DLD1 (cell line): ENCODE measurements at regions not wholly inside any gene's neighbourhood (a gene's known extent, or its start where the extent isn't known, plus 50 kb on each side); places are given as distances from the start of the nearest gene placed in this dataset.

Experiments
- in situ Hi-C: cut with HindIII; loops from 2 replicates; pipeline ENCODE4 v1.10.0; 2017; ENCODE audit warnings: low sequenced_read_pairs

DNA sequence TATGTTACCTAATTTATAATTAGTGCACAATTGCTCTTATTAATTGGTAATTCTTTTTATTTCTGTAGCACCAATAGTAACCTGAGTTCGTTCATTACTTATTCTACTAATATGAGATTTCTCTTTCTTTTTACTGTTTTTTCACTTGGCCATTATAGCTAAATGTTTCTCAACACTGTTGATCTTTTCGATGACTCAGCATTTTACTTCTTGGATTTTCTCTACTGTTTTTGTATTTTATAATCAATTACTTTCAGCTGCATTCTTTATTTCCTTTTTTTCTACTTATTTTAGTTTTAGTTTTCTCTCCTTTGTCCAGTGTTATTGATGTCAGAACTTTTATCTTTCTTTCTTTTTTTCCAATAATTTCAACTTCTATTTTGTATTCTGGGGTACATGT lies 589.4 kb upstream of the SOX11 start:
- in situ Hi-C loops = no loop called here

DNA sequence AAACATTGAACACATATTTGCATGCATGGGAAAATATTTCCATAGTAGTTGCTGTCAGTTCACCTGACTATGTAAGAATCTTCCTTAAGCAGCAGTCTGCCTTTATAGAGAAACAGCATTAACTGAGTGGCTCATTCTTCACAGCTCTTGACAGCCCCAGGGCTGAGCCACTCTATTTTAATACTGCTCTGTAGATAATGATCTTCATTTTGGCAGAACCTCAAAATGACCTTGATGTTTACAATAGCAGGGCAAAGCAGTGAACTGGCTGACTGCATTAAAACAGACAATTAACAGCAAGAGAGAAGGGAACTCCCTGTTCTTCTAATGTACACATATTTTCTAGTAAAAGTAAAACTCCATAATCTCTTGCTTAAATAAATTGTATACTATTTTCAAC lies 580.6 kb upstream of the SOX11 start:
- in situ Hi-C loops = loop anchor here (5.0 kb wide), 1 partner anchor 39 kb away; no protein-coding TSS in a partner anchor

DNA sequence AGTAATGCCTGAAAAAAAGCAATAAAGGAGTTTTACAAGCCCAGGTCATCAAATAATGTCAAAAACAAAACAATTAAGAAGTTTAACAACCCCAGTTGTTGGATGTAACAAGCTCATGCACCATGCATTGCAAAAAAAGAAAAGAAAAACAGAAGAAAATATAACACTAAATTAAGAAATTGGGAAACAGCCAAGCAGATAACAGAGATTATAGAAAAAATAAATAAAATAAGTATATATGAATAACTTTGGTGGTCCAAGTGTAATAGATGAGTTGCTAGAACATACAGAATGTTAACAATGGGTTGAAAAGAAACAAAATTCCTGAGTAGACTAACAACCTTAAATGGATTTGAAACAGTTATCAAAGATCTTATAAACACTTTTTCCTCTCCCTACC lies 573.1 kb upstream of the SOX11 start:
- in situ Hi-C loops = no loop called here

DNA sequence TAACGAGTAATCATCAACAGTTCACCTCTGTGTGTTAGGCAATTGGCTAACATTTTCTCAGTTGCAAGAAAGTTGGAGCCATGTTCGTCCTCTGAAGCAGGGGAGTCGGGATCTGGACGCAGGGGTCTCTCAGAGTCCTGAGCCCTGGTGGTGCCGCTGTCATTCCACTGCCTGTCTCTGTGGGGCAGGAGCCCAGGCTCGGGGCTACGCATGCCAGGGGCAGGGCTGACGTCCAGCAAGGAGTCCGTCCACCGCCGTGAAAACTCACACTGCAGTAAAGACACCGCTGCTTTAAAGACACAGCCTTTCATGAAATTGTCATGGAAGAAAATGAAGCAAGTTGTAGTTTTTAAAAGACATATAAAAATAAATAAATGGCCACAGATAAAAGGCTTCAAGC lies 571.1 kb upstream of the SOX11 start:
- in situ Hi-C loops = no loop called here

DNA sequence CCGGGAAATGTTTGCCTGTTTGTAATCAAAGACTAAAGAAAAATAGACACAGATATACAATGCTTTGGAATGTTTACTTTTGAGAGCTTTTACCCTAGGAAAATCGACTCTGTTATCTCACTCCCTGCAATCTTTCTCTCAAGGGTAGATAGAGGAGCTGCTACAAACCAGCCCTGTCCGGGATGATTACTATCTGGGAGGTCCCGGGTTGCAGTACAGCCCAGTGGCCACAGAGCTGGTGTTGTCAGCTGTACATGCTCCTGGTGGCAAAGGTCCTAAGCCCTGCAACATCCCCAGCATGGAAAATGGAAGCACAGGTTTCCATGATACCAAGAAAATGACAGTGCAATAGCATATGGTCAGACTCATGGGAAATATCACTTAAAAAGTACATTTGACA lies 570.5 kb upstream of the SOX11 start:
- in situ Hi-C loops = no loop called here

DNA sequence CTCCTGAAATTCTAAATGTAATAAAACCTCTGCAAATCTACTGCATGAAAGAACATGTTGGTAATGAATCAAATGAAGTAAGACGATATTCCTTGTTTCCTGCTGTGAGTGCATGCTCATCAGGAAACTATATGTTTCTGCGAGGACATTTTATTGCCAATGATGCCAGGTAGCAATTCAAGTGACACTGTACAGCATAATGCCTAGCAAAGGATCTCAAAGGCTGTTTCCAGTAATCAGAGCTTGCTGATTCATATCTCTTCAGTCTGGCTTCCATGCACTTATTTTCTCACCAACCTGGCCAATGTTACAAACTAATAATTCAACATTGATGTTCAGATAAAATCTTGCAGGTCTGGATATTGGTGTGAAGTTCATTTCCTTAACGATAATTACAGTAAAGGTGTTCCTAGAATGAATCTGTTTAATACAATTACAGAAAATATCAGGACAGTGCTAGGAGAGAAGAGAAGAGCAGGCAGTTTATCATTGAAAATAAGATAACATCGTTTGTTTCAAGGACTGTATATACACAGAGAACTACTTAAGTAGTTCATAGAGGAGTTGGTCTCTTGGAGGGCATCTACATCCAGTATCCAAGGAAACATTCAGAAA lies 568.5 kb upstream of the SOX11 start:
- in situ Hi-C loops = no loop called here

DNA sequence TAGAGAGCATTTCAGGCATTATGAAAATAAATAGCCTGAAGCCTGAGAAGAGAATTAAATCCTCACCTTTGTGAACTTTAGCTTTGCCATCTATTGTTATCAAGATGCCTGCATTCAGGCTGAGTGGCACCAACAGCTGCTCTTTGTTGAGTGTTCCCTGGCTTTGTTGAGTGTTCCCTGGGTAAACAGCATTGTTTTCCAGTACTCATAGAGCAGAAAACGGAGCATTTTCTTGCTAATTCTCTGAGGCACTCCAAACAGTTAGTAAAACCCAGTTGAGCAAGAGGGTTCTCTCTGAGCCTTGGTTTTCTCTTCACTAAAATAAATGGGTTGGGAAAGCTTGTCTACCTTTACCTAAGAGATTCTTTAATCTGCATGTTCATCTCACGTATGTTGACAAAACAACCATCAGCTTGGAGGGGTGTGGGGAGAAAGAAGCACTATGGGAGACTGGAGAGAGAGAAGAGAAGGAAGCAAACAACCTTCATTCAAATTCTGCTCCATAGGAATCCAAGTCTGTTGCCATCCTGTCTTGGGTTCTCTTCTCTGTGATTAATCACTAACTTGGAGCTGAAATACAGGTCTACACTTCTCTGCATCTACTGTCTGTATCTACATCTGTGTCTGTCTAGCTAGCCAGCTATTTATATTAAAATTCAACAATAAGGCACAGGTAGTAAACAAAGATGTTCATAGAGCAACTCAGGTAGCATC lies 567.0 kb upstream of the SOX11 start:
- in situ Hi-C loops = no loop called here

DNA sequence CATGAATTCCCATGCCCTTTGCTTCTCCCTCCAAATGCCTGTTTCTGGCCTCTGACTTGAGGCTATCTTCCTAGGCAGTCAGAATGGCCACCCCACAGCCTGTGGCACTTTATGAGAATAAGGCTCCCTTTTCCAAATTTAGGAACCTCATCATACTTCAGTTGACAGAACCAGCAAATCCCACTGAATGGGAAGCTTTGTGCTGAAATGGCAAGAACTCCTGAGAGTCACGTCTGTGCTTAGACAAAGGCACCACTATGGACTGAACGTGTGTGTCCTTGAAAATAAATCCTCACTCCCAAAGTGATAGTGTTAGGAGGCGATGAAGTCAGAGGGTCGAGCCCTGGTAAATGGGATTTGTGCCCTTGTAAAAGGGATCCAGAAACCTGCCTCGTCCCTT lies 559.9 kb upstream of the SOX11 start:
- in situ Hi-C loops = no loop called here

DNA sequence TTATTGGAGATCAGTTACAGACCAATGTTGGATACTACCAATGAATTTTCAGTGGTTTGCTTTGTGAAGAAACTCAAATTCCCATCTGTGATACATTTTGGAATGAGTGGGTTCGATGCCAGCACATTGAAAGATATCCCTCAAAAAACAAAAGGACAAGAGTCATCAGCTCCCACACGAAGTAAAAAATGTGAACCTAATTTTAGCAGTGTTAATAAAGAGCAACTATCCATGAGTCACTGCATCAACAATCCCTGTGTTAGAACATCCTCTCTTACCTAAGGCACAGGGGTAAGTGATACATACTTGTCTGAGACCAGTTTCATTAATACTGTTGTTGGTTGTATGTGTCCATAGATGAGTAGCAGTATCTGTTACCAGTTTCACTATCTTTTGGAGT lies 551.8 kb upstream of the SOX11 start:
- in situ Hi-C loops = no loop called here

DNA sequence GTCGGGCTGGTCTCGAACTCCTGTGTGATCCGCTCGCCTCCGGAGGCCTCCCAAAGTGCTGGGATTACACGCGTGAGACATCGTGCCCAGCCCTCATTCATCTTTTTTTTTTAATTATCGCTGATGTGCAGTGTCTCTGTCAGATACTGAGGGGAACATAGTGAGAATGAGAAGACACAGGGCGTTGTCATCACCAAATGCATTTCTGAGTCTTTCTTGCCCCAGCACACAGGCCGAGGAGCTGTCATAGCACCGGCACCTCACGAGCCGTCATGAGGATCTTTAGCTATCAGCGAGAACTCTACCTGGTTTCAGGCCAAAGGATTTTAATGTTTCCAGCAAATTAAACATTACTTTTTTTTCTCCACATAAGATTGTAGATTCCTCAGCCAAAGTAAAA lies 548.0 kb upstream of the SOX11 start:
- in situ Hi-C loops = no loop called here

DNA sequence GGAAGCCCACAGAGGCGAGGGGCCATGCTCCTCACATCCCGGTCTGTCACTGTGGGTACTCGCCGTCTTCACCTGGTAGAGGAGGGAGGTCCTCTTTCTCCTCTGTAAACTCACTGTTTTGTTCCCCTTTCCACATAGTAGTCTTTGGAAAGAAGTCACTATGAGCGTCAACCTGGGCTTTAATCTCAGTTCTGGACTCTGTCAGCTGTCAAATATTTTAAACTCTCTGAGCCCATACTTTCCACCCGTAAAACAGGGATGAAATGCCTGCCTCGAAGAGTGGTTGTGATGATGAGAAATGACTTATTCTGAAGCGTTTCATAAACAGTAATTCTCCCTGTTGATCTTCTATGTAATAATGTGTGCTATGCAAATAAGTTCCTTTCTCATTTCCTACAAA lies 547.1 kb upstream of the SOX11 start:
- in situ Hi-C loops = no loop called here

DNA sequence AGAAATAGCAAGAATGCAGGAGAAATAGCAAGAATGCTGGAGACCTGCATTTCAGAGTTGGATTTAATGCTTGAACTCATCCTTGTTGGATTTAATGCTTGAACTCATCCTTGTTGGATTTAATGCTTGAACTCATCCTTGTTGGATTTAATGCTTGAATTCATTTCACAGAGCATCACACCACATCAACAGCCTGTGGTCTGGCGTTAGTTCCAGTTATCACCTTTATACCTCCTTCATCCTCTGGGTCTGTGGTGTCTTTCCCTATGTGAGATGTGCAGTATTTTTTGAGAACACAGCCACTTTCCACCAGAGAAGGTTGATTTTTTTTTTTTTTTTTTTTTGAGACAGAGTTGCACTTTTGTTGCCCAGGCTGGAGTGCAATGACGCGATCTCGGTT lies 546.4 kb upstream of the SOX11 start:
- in situ Hi-C loops = no loop called here

DNA sequence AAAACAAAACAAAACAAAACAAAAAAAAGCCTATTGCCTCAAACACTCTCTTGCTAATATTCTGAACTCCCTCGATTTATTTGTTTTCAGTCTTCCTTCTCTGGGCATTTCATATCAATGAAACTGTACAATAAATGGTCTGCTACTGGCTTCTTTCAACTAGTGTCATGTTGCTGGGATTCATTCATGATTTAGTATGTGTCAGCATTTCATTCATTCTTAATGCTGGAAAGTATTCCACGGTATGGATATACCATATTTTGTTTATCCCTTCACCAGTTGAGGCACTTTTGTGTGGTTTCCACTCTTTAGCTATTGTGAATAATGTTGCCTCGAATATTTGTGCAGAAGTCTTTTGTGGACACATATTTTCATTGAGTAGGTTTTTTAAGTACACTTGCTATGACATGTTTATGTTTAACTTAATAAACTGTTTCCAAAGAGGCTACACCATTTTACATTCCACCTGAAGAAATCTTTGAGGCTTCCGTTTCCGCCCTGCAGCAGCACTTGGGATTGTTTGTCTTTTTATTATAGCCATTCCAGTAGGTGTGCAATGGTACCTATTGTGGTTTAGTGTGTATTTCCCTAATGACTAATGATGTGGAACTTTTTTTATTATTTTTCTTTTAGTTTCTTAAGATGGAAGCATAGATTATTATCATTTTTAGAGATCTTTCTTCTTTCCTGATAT lies 543.6 kb upstream of the SOX11 start:
- in situ Hi-C loops = no loop called here

DNA sequence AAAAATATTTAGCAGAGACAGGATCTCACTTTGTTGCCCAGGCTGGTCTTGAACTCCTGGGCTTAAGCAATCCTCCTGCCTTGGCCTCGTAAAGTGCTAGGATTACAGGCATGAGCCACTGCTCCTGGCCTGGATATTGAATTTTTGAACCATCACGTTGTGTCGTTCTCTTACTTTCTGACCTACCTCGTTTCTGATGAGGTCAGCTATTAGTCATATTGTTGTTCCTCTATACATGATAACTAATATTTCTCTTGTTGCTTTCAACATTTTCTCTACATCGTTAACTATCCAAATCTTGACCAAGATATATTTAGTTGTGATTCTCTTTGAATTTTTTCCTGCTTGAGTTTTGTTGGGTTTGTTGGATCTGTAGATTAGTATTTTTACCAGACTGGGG lies 541.3 kb upstream of the SOX11 start:
- in situ Hi-C loops = no loop called here

DNA sequence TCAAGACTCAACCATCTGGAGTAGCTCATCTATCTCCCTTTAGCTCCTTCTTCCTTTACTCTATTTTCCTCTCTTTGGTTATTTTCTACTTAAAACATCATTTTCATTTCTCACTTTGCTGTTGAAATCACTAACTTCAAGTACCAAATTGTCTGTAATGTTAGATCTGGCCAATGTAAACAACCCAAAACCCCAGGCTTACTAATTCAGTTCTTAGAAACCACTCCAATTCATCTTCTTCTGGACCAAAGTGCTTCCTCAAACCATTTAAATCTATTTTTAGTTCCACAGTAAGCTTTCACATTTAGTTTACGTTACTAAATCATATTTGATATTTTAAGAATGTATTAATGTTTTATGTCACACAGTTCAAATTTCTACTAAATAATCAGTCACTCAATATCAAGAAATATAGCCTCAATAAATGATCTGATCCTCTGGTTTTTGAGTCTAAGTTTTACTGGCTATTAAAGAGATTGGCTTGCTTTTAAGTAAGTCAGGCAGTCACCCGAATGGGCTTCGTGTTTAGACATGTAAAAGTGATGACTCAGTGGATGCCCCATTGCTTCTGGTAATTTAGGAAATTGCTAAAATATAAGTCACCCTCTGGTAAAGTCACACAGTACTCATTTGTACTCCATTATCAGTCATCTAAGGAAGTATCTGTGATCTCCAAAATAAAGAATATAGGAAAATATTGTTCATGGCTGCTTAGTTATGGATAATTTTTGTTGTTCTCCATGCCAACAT lies 527.2 kb upstream of the SOX11 start:
- in situ Hi-C loops = no loop called here

DNA sequence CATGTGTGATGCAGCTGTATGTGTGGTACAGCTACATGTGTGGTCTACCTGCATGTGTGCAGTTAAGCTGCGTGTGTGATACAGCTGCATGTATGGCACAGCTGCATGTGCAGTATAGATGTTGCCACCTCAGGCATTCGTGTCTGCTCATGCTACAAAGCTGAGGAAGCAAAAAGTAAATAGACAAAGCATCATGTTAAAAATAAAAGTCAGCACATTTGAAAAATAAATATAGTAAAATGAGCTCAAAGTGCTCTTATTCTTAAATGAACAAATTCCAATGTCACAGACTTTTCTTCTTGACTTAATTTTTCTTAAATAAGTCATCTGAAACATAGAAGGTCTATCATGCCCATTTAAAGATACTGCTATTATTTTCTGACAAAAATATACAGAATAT lies 519.3 kb upstream of the SOX11 start:
- in situ Hi-C loops = no loop called here

DNA sequence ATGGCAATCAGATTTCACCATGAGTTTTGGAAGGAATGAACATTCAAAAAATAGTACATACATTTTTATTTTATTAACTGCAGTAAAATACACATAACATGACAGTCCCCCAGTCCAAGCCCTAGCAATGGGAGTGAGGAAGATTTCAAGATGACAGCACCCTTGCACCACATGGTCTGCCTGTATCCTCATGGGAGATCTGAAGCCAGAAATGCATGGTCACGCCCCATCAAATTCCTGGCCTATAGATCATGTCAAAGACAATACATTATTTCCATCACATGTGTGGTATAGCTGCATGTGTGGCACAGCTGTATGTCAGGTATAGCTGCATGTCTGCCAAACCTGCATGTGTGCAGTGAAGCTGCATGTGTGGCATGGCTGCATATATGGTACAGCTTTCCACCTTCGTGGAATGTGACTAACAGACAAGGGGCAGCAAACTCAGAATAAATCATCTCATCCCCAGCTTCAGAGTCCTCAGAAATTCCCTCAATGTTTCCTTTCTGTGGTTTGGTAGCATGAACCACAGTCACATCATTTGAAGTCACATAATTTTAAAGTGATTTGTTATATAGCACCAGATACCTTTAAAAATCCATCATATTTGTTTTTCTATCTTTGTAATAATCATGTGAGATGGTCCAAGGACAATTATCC lies 518.2 kb upstream of the SOX11 start:
- in situ Hi-C loops = no loop called here

DNA sequence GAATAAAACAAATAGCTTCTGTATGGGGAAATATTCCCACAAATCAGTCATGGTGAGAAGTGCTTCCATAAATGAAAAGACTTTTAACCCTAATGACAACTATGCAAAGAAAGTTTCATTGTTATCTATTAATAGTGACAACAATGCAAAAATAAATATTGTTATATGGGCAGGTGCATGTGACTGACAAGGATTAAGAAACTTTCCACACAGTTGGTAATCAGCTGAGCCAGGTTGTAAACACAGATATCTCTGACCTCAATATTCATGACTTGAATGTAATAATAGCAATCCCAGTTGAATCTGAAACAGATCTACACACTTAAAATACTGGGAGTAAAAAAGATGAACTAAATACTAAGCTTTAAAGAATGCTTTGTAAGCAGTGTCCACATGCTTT lies 517.0 kb upstream of the SOX11 start:
- in situ Hi-C loops = no loop called here

DNA sequence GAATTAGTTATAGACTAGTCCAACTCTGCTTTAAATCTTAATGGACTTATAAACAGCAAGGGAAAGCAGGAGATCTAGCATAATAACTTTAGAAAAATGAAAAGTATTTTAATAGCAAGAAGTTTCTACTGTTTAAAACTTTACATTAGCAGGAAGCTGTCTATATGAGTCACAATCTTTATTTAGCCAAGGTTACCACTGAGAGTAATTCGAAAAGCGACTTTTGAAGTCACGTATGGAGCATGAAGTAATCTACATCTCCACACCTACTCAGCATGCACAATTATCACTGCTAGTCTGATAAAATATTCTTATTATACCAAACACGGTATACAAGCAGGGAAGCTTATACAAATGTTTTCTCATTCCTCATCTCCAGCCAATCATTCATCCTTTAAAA lies 515.4 kb upstream of the SOX11 start:
- in situ Hi-C loops = no loop called here

DNA sequence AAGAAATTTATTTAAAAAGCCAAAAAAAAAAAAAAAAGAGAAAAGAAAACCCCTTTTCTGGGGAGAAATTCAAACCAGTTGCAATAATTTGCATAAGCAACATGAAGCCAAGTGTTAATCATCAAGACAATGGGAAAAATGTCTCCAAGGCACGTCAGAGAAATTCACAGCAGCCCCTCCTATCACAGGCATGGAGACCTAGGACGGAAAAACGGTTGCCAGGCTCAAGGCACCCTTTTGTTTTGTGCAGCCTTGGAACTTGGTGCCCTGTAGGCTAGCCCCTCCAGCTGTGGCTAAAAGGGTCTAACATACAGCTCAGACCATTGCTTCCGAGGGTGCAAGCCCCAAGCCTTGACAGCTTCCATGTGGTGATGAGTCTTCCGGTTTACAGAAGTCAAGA lies 509.2 kb upstream of the SOX11 start:
- in situ Hi-C loops = no loop called here

DNA sequence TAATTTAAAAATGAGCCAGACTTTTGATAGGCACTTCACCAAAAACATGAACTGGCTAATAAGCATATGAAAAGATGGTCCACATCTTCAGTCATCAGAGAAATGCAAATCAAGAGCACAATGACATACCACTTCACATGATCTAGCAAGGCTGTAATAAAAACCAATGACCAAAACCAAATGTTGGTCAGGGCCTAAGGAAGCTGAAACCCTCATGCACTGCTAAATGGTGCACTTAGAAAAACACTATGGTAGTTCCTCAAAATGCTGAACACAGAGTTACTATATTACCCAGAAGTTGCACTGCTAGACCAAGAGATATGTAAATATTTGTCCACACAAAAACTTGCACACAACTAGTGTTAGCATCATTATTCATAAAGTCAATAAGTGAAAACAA lies 504.9 kb upstream of the SOX11 start:
- in situ Hi-C loops = no loop called here
